ENCODE measurements at regions not wholly inside any gene's neighbourhood (a gene's known extent, or its start where the extent isn't known, plus 50 kb on each side); places are given as distances from the start of the nearest gene placed in this dataset.

GRCh38 chr1:114262337-114262736 is 108.7 kb upstream of the SYT6 start:
- TF ChIP-seq CTCF (conservative IDR thresholded peaks at IDR 0.05) (no peak), ZFX (IDR thresholded peaks at IDR 0.05) (no peak)

Data from C4-2B (cell line).